Astrocyte (in vitro differentiated cells and primary cell): ENCODE measurements at regions not wholly inside any gene's neighbourhood (a gene's known extent, or its start where the extent isn't known, plus 50 kb on each side); places are given as distances from the start of the nearest gene placed in this dataset.
A peak's percentile ranks its signal among the peaks of the same experiment; 100 is the strongest.

Experiments
- DNase-seq: peaks from one replicate; pipeline ENCODE4 v3.0.0-alpha.2; 2010; ENCODE audit warnings: low read depth
- FAIRE-seq: peaks from 2 replicates; lab custom pipeline; 2011; peaks lifted over from hg19 to GRCh38; lab: Jason Lieb, UNC
- H2AFZ ChIP-seq: 2 replicates; pipeline ENCODE4 v1.6.0; 2012; ENCODE audit warnings: low read depth, low read length, inconsistent platforms
- H3K27ac ChIP-seq: 2 replicates; pipeline ENCODE4 v1.5.1; 2011; ENCODE audit warnings: low read depth, low read length, inconsistent platforms
- H3K27me3 ChIP-seq: 2 replicates; pipeline ENCODE4 v1.6.0; 2011; ENCODE audit warnings: low read length, inconsistent platforms; ENCODE audit not compliant: insufficient read depth
- H3K36me3 ChIP-seq: 2 replicates; pipeline ENCODE4 v1.5.1; 2011; ENCODE audit warnings: low read length, inconsistent platforms; ENCODE audit not compliant: insufficient read depth
- H3K4me1 ChIP-seq: 2 replicates; pipeline ENCODE4 v1.5.1; 2011; ENCODE audit warnings: low read length, inconsistent platforms; ENCODE audit not compliant: insufficient read depth
- H3K4me2 ChIP-seq: 2 replicates; pipeline ENCODE4 v1.6.0; 2012; ENCODE audit warnings: low read length, inconsistent platforms
- H3K4me3 ChIP-seq: 2 replicates; pipeline ENCODE4 v1.5.1; 2011; ENCODE audit warnings: low read depth, mild to moderate bottlenecking, low read length, inconsistent platforms; ENCODE audit not compliant: insufficient read depth
- H3K79me2 ChIP-seq: 2 replicates; pipeline ENCODE4 v1.6.0; 2012; ENCODE audit warnings: mild to moderate bottlenecking, low read length, inconsistent platforms; ENCODE audit not compliant: insufficient read depth
- H3K9ac ChIP-seq: 2 replicates; pipeline ENCODE4 v1.6.0; 2012; ENCODE audit warnings: mild to moderate bottlenecking, low read length, inconsistent platforms
- H3K9me3 ChIP-seq: 2 replicates; pipeline ENCODE4 v1.5.1; 2012; ENCODE audit warnings: low read depth, mild to moderate bottlenecking, low read length, inconsistent platforms; ENCODE audit not compliant: insufficient read depth
- H4K20me1 ChIP-seq: 2 replicates; pipeline ENCODE4 v1.6.0; 2012; ENCODE audit warnings: low read length, inconsistent platforms; ENCODE audit not compliant: insufficient read depth
- H3K27ac Mint-ChIP-seq: one replicate; pipeline ENCODE4 v1.8.0; 2021; ENCODE audit warnings: mild to moderate bottlenecking, mixed read lengths; ENCODE audit not compliant: unreplicated experiment
- H3K27me3 Mint-ChIP-seq: one replicate; pipeline ENCODE4 v1.8.0; 2021; ENCODE audit warnings: low read depth, mixed read lengths; ENCODE audit not compliant: unreplicated experiment
- H3K36me3 Mint-ChIP-seq: one replicate; pipeline ENCODE4 v1.8.0; 2021; ENCODE audit warnings: low read depth, mixed read lengths; ENCODE audit not compliant: unreplicated experiment
- H3K4me1 Mint-ChIP-seq: one replicate; pipeline ENCODE4 v1.8.0; 2021; ENCODE audit warnings: low read depth, mixed read lengths; ENCODE audit not compliant: unreplicated experiment
- H3K4me3 Mint-ChIP-seq: one replicate; pipeline ENCODE4 v1.8.0; 2021; ENCODE audit warnings: mild to moderate bottlenecking, moderate library complexity, mixed read lengths; ENCODE audit not compliant: unreplicated experiment
- H3K9me3 Mint-ChIP-seq: one replicate; pipeline ENCODE4 v1.8.0; 2021; ENCODE audit warnings: mild to moderate bottlenecking, mixed read lengths; ENCODE audit not compliant: unreplicated experiment
- CTCF ChIP-seq: IDR thresholded peaks from 2 replicates; pipeline ENCODE4 v1.5.1; 2011; ENCODE audit warnings: low read depth, mild to moderate bottlenecking, inconsistent platforms, low read length, moderate library complexity; ENCODE audit not compliant: insufficient read depth
- EZH2 ChIP-seq: IDR thresholded peaks from 2 replicates; pipeline ENCODE4 v1.6.1; 2012; ENCODE audit warnings: mild to moderate bottlenecking, low read length, inconsistent platforms; ENCODE audit not compliant: insufficient read depth

GRCh38 chr7:131110297-131111080 lies 217.2 kb upstream of the MKLN1 start:
- peaks cover 29% of the 10 kb centered on the region for H3K4me1 ChIP-seq
- peak overlapping the region; percentile 59 for H3K4me3 ChIP-seq
- H4K20me1 ChIP-seq, result peaks cover under 1% of the 10 kb centered on the region
- H3K27ac Mint-ChIP-seq, result peak overlapping the region; percentile 91
- TF ChIP-seq CTCF (no peak), EZH2 (no peak)
- H3K27ac ChIP-seq, result peak overlapping the region; percentile 67
- H3K4me1 Mint-ChIP-seq, result peaks cover 25% of the 10 kb centered on the region
- H3K36me3 ChIP-seq, result no peaks in the 10 kb centered on the region
- DNase-seq (no peak), FAIRE-seq (no peak)
- peak overlapping the region; percentile 83 for H3K9ac ChIP-seq
- H3K27me3 ChIP-seq, result no peaks in the 10 kb centered on the region
- H3K4me2 ChIP-seq, result peak overlapping the region; percentile 93
- H3K36me3 Mint-ChIP-seq, result peaks cover 4% of the 10 kb centered on the region
- H3K79me2 ChIP-seq, result no peaks in the 10 kb centered on the region
- H2AFZ ChIP-seq, result peak overlapping the region; percentile 79
- peaks cover 2% of the 10 kb centered on the region for H3K9me3 Mint-ChIP-seq
- no peaks in the 10 kb centered on the region for H3K27me3 Mint-ChIP-seq
- H3K4me3 Mint-ChIP-seq, result peak overlapping the region; percentile 97
- no peaks in the 10 kb centered on the region for H3K9me3 ChIP-seq

- Mint-ChIP-seq H3K36me3 (peaks cover 4% of the 10 kb centered on the region), H3K4me1 (peaks cover 25% of the 10 kb centered on the region), H3K9me3 (peaks cover 4% of the 10 kb centered on the region), H3K27me3 (no peaks in the 10 kb centered on the region), H3K4me3 (peak overlapping the region; percentile 97), H3K27ac (peak overlapping the region; percentile 91)
- DNase-seq (peak; percentile 63), FAIRE-seq (no peak)
- H3K79me2 ChIP-seq, result no peaks in the 10 kb centered on the region
- peak overlapping the region; percentile 59 for H3K4me3 ChIP-seq
- H3K27me3 ChIP-seq, result no peaks in the 10 kb centered on the region
- H3K9ac ChIP-seq, result peak overlapping the region; percentile 83
- H3K27ac ChIP-seq, result peak overlapping the region; percentile 67
- no peaks in the 10 kb centered on the region for H3K9me3 ChIP-seq
- peak overlapping the region; percentile 93 for H3K4me2 ChIP-seq
- peak overlapping the region; percentile 79 for H2AFZ ChIP-seq
- no peak for TF ChIP-seq EZH2
- TF ChIP-seq CTCF, result no peak
- no peaks in the 10 kb centered on the region for H3K36me3 ChIP-seq
- peaks cover 29% of the 10 kb centered on the region for H3K4me1 ChIP-seq
- H4K20me1 ChIP-seq, result no peaks in the 10 kb centered on the region
Measured at GRCh38 chr7:131111081-131111576, 216.5 kb upstream of the MKLN1 start.

- no peak overlapping the region for H3K4me3 ChIP-seq
- H3K9ac ChIP-seq, result no peak overlapping the region
- H3K9me3 Mint-ChIP-seq, result peaks cover 4% of the 10 kb centered on the region
- peaks cover 4% of the 10 kb centered on the region for H3K36me3 Mint-ChIP-seq
- peak overlapping the region; percentile 91 for H3K27ac Mint-ChIP-seq
- no peaks in the 10 kb centered on the region for H4K20me1 ChIP-seq
- no peak for TF ChIP-seq EZH2
- no peaks in the 10 kb centered on the region for H3K27me3 Mint-ChIP-seq
- H3K27me3 ChIP-seq, result no peaks in the 10 kb centered on the region
- no peak overlapping the region for H2AFZ ChIP-seq
- peaks cover 25% of the 10 kb centered on the region for H3K4me1 Mint-ChIP-seq
- no peak overlapping the region for H3K4me3 Mint-ChIP-seq
- no peaks in the 10 kb centered on the region for H3K36me3 ChIP-seq
- H3K79me2 ChIP-seq, result no peaks in the 10 kb centered on the region
- DNase-seq (no peak), FAIRE-seq (no peak)
- H3K27ac ChIP-seq, result no peak overlapping the region
- H3K9me3 ChIP-seq, result no peaks in the 10 kb centered on the region
- H3K4me2 ChIP-seq, result no peak overlapping the region
- peaks cover 29% of the 10 kb centered on the region for H3K4me1 ChIP-seq
Measured at GRCh38 chr7:131111792-131112191, 215.9 kb upstream of the MKLN1 start.
